ENCODE measurements at regions not wholly inside any gene's neighbourhood (a gene's known extent, or its start where the extent isn't known, plus 50 kb on each side); places are given as distances from the start of the nearest gene placed in this dataset.
A peak's percentile ranks its signal among the peaks of the same experiment; 100 is the strongest.

GRCh38 chr5:74370168-74370567 is 270.4 kb downstream of the ENC1 start:
- H3K4me3 ChIP-seq (ENCODE audit: low read depth, low read length): no peak overlapping the region
- H3K36me3 ChIP-seq (ENCODE audit: control insufficient read depth, insufficient read depth, low read length): no peaks in the 10 kb centered on the region
- no peaks in the 10 kb centered on the region for H3K27me3 ChIP-seq (ENCODE audit: control insufficient read depth, insufficient read depth, low read length)
- no peak for TF ChIP-seq CTCF (IDR thresholded peaks at IDR 0.05; ENCODE audit: insufficient read depth, low read length, severe bottlenecking)
- FAIRE-seq (peak; percentile 70), DNase-seq (ENCODE audit: low read depth) (no peak)

GRCh38 chr5:74369173-74369572 is 271.4 kb downstream of the ENC1 start:
- H3K36me3 ChIP-seq (ENCODE audit: control insufficient read depth, insufficient read depth, low read length): no peaks in the 10 kb centered on the region
- no peak for TF ChIP-seq CTCF (IDR thresholded peaks at IDR 0.05; ENCODE audit: insufficient read depth, low read length, severe bottlenecking)
- DNase-seq (ENCODE audit: low read depth) (no peak), FAIRE-seq (no peak)
- no peaks in the 10 kb centered on the region for H3K27me3 ChIP-seq (ENCODE audit: control insufficient read depth, insufficient read depth, low read length)
- no peak overlapping the region for H3K4me3 ChIP-seq (ENCODE audit: low read depth, low read length)

- Histone ChIP-seq H3K4me3 (ENCODE audit: low read depth, low read length) (no peak overlapping the region), H3K36me3 (ENCODE audit: control insufficient read depth, insufficient read depth, low read length) (no peaks in the 10 kb centered on the region), H3K27me3 (ENCODE audit: control insufficient read depth, insufficient read depth, low read length) (peaks cover 1% of the 10 kb centered on the region)
- no peak for TF ChIP-seq CTCF (IDR thresholded peaks at IDR 0.05; ENCODE audit: insufficient read depth, low read length, severe bottlenecking)
- DNase-seq (ENCODE audit: low read depth): no peak
- no peak for FAIRE-seq
Measured at GRCh38 chr5:74367934-74368333, 272.6 kb downstream of the ENC1 start.

GRCh38 chr5:74367241-74367733 is 273.2 kb downstream of the ENC1 start:
- H3K36me3 ChIP-seq (ENCODE audit: control insufficient read depth, insufficient read depth, low read length): no peaks in the 10 kb centered on the region
- no peak overlapping the region for H3K4me3 ChIP-seq (ENCODE audit: low read depth, low read length)
- DNase-seq (ENCODE audit: low read depth) (no peak), FAIRE-seq (no peak)
- H3K27me3 ChIP-seq (ENCODE audit: control insufficient read depth, insufficient read depth, low read length): peaks cover 2% of the 10 kb centered on the region
- no peak for TF ChIP-seq CTCF (IDR thresholded peaks at IDR 0.05; ENCODE audit: insufficient read depth, low read length, severe bottlenecking)

GRCh38 chr5:74365723-74366122 is 274.8 kb downstream of the ENC1 start:
- DNase-seq (ENCODE audit: low read depth) (no peak), FAIRE-seq (no peak)
- H3K27me3 ChIP-seq (ENCODE audit: control insufficient read depth, insufficient read depth, low read length): peaks cover 2% of the 10 kb centered on the region
- no peaks in the 10 kb centered on the region for H3K36me3 ChIP-seq (ENCODE audit: control insufficient read depth, insufficient read depth, low read length)
- H3K4me3 ChIP-seq (ENCODE audit: low read depth, low read length): no peak overlapping the region
- no peak for TF ChIP-seq CTCF (IDR thresholded peaks at IDR 0.05; ENCODE audit: insufficient read depth, low read length, severe bottlenecking)

GRCh38 chr5:74364507-74364906 is 276.0 kb downstream of the ENC1 start:
- Histone ChIP-seq H3K36me3 (ENCODE audit: control insufficient read depth, insufficient read depth, low read length) (no peaks in the 10 kb centered on the region), H3K4me3 (ENCODE audit: low read depth, low read length) (no peak overlapping the region), H3K27me3 (ENCODE audit: control insufficient read depth, insufficient read depth, low read length) (peaks cover 2% of the 10 kb centered on the region)
- TF ChIP-seq CTCF (IDR thresholded peaks at IDR 0.05; ENCODE audit: insufficient read depth, low read length, severe bottlenecking): no peak
- no peak for FAIRE-seq
- DNase-seq (ENCODE audit: low read depth): no peak

Measured in bronchial epithelial cell (primary cell).